Gastroesophageal sphincter (tissue), 2 donors: ENCODE measurements at regions not wholly inside any gene's neighbourhood (a gene's known extent, or its start where the extent isn't known, plus 50 kb on each side); places are given as distances from the start of the nearest gene placed in this dataset.

ENCODE experiments used
- POLR2A ChIP-seq, 2 donors: fragments of 450-650 bp; IDR thresholded peaks; one replicate each; pipeline ENCODE4 v1.6.1; 2017; ENCODE audit warnings: antibody characterized with exemption in 2 of 2, mild to moderate bottlenecking in 2 of 2, moderate library complexity in 1 of 2
- POLR2AphosphoS5 ChIP-seq: sonication (generic); formaldehyde crosslinking; IDR thresholded peaks from one replicate; pipeline ENCODE4 v1.6.1; 2017; ENCODE audit warnings: antibody characterized with exemption

DNA sequence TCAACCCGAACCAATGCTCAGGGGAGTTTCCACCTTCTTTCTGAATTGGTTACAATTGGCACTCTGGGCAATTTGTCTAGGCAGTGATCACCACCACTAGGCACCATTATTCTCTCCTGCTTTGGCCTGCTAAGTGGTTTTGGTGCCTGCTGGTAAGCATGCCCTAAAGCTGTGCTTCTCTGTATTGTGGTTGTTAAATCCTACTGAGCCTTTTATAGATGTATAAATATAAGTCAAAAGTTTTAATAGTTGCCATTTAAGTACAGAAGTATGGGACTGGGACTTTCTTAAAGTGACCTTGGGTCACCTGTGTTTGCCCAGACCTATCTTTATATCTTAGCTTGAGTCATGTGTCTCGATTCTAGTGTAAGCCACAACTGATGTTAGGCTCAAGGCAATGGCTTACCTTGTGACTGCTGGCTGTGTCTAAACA is 475.9 kb downstream of the SLC16A7 start:
- TF ChIP-seq POLR2AphosphoS5 (no peak), POLR2A (IDR thresholded peaks at IDR 0.05) (no peak)
